Endodermal cell (in vitro differentiated cells): ENCODE measurements at regions not wholly inside any gene's neighbourhood (a gene's known extent, or its start where the extent isn't known, plus 50 kb on each side); places are given as distances from the start of the nearest gene placed in this dataset.

Experiments
- DNase-seq: peaks from one replicate; pipeline ENCODE4 v3.0.0-alpha.2; 2017
- H3K27ac ChIP-seq: 2 replicates; pipeline ENCODE4 v1.5.1; 2013; ENCODE audit warnings: mild to moderate bottlenecking, low read depth, low read length, moderate library complexity
- H3K27me3 ChIP-seq: 2 replicates; pipeline ENCODE4 v1.6.1; 2013; ENCODE audit warnings: mild to moderate bottlenecking, low read length, moderate library complexity; ENCODE audit not compliant: insufficient read depth, control insufficient read depth, poor library complexity, severe bottlenecking
- H3K36me3 ChIP-seq: 2 replicates; pipeline ENCODE4 v1.7.0; 2013; ENCODE audit warnings: mild to moderate bottlenecking, low read length, moderate library complexity; ENCODE audit not compliant: control insufficient read depth, insufficient read depth
- H3K4me1 ChIP-seq: one replicate; pipeline ENCODE4 v1.7.0; 2013; ENCODE audit warnings: low read length; ENCODE audit not compliant: control insufficient read depth, insufficient read depth
- H3K4me3 ChIP-seq: 2 replicates; pipeline ENCODE4 v1.5.1; 2013; ENCODE audit warnings: mild to moderate bottlenecking, low read length, moderate library complexity
- H3K9ac ChIP-seq: 2 replicates; pipeline ENCODE4 v1.6.1; 2013; ENCODE audit warnings: mild to moderate bottlenecking, low read length, moderate library complexity; ENCODE audit not compliant: poor library complexity, severe bottlenecking; ENCODE audit errors: extremely low read depth
- H3K9me3 ChIP-seq: 2 replicates; pipeline ENCODE4 v1.6.1; 2013; ENCODE audit warnings: mild to moderate bottlenecking, low read length, moderate library complexity; ENCODE audit not compliant: control insufficient read depth
- H3K27ac Mint-ChIP-seq: 2 replicates; pipeline ENCODE4 v1.8.0; 2020; ENCODE audit warnings: mixed read lengths
- H3K27me3 Mint-ChIP-seq: 2 replicates; pipeline ENCODE4 v1.8.0; 2021; ENCODE audit warnings: mild to moderate bottlenecking, mixed read lengths; ENCODE audit not compliant: insufficient read depth
- H3K36me3 Mint-ChIP-seq: 2 replicates; pipeline ENCODE4 v1.8.0; 2020; ENCODE audit warnings: low read depth, mixed read lengths
- H3K4me1 Mint-ChIP-seq: 2 replicates; pipeline ENCODE4 v1.8.0; 2020; ENCODE audit warnings: mixed read lengths
- H3K4me3 Mint-ChIP-seq: 2 replicates; pipeline ENCODE4 v1.8.0; 2020; ENCODE audit warnings: mild to moderate bottlenecking, moderate library complexity, mixed read lengths
- H3K9me3 Mint-ChIP-seq: 2 replicates; pipeline ENCODE4 v1.8.0; 2020; ENCODE audit warnings: mild to moderate bottlenecking, mixed read lengths
- CTCF ChIP-seq: fragments of 200-600 bp; sonication (generic); conservative IDR thresholded peaks from 2 replicates; pipeline ENCODE4 v1.5.0; 2021; ENCODE audit warnings: antibody characterized with exemption, mild to moderate bottlenecking
- WGBS, 2 experiments: methylation state at CpG; one replicate each; pipeline versions ENCODE4 v1.1.5 to v1.1.7; 2013; ENCODE audit warnings: missing lambda C conversion rate in 2 of 2, mixed read lengths in 1 of 2; ENCODE audit not compliant: insufficient coverage in 1 of 2, insufficient read length in 1 of 2; 5-methylcytosine and 5-hydroxymethylcytosine counted together

- Histone ChIP-seq H3K27ac (no peak overlapping the region), H3K9me3 (peaks cover 5% of the 10 kb centered on the region), H3K36me3 (no peaks in the 10 kb centered on the region), H3K4me1 (no peaks in the 10 kb centered on the region), H3K4me3 (no peak overlapping the region), H3K27me3 (no peaks in the 10 kb centered on the region), H3K9ac (no peak overlapping the region)
- peaks cover 5% of the 10 kb centered on the region for H3K9me3 Mint-ChIP-seq
- peaks cover 3% of the 10 kb centered on the region for H3K27me3 Mint-ChIP-seq
- no peak overlapping the region for H3K27ac Mint-ChIP-seq
- H3K4me1 Mint-ChIP-seq = peaks cover 4% of the 10 kb centered on the region
- WGBS, 2 experiments = 92 to 100% methylated on average over 3 of the region's 3 CpGs
- no peaks in the 10 kb centered on the region for H3K36me3 Mint-ChIP-seq
- no peak for TF ChIP-seq CTCF
- no peak for DNase-seq
- no peak overlapping the region for H3K4me3 Mint-ChIP-seq
Measured at GRCh38 chr1:112110031-112110430, 120.6 kb upstream of the KCND3 start.

- Histone ChIP-seq H3K27me3 (no peaks in the 10 kb centered on the region), H3K9ac (no peak overlapping the region), H3K4me3 (no peak overlapping the region), H3K9me3 (peaks cover 5% of the 10 kb centered on the region), H3K36me3 (no peaks in the 10 kb centered on the region), H3K27ac (no peak overlapping the region), H3K4me1 (no peaks in the 10 kb centered on the region)
- Mint-ChIP-seq H3K27ac (no peak overlapping the region), H3K36me3 (no peaks in the 10 kb centered on the region), H3K27me3 (peaks cover 2% of the 10 kb centered on the region), H3K4me3 (no peak overlapping the region), H3K4me1 (peaks cover 4% of the 10 kb centered on the region), H3K9me3 (peaks cover 2% of the 10 kb centered on the region)
- DNase-seq = no peak
- TF ChIP-seq CTCF = no peak
- WGBS, 2 experiments = 94% methylated on average over 1 of the region's 1 CpG; no CpG with 5 or more reads in 1 of the 2 experiments
Measured at GRCh38 chr1:112111734-112112133, 122.3 kb upstream of the KCND3 start.

- Histone ChIP-seq H3K4me3 (no peak overlapping the region), H3K27ac (no peak overlapping the region), H3K4me1 (no peaks in the 10 kb centered on the region), H3K27me3 (no peaks in the 10 kb centered on the region), H3K36me3 (no peaks in the 10 kb centered on the region), H3K9me3 (no peaks in the 10 kb centered on the region), H3K9ac (no peak overlapping the region)
- H3K9me3 Mint-ChIP-seq = no peaks in the 10 kb centered on the region
- H3K27me3 Mint-ChIP-seq = no peaks in the 10 kb centered on the region
- H3K36me3 Mint-ChIP-seq = no peaks in the 10 kb centered on the region
- peaks cover 4% of the 10 kb centered on the region for H3K4me1 Mint-ChIP-seq
- 65% methylated on average over 1 of the region's 1 CpG; no CpG with 5 or more reads in 1 of the 2 experiments for WGBS, 2 experiments
- H3K4me3 Mint-ChIP-seq = no peak overlapping the region
- no peak overlapping the region for H3K27ac Mint-ChIP-seq
- no peak for TF ChIP-seq CTCF
- DNase-seq = peak; percentile 55
Measured at GRCh38 chr1:112114540-112114939, 125.1 kb upstream of the KCND3 start.
